ENCODE measurements at regions not wholly inside any gene's neighbourhood (a gene's known extent, or its start where the extent isn't known, plus 50 kb on each side); places are given as distances from the start of the nearest gene placed in this dataset.

DNA sequence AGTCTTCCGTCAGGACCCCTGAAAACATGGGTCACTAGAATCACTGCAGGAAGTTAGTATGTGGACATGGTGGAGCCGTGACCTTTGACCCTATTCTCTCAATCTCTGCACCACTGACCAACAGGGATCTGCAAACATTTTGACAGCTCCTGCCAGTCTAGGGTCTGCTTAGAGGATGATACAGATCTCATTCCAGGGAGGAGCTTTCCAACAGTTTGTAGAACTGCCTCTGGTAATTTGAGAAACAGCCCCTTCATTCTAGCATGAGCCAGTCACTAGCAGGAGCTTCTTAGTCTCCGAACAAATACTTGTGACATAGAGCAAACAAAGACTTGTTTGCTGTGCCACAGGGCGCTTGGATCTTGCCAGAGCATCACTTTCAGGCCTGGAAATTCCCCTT lies 270.3 kb upstream of the CFAP20DC start:
- Histone ChIP-seq H3K4me1 (ENCODE audit: control insufficient read depth in 5 of 5, insufficient read depth in 5 of 5, low read length in 5 of 5) (peaks cover 0 to 13% (median 0%) of the 10 kb centered on the region in 5 donors), H3K9me3 (ENCODE audit: control insufficient read depth in 5 of 5, low read length in 5 of 5) (no peaks in the 10 kb centered on the region), H3K36me3 (ENCODE audit: control insufficient read depth in 5 of 5, insufficient read depth in 5 of 5, low read length in 5 of 5) (no peaks in the 10 kb centered on the region), H3K27ac (ENCODE audit: low read depth, low read length) (no peak overlapping the region), H3K27me3 (ENCODE audit: control insufficient read depth in 5 of 5, insufficient read depth in 4 of 5, low read length in 5 of 5) (no peaks in the 10 kb centered on the region), H3K4me3 (ENCODE audit: low read depth in 1 of 5, low read length in 5 of 5) (no peak overlapping the region), H3K9ac (ENCODE audit: low read length in 5 of 5) (no peak overlapping the region)

DNA sequence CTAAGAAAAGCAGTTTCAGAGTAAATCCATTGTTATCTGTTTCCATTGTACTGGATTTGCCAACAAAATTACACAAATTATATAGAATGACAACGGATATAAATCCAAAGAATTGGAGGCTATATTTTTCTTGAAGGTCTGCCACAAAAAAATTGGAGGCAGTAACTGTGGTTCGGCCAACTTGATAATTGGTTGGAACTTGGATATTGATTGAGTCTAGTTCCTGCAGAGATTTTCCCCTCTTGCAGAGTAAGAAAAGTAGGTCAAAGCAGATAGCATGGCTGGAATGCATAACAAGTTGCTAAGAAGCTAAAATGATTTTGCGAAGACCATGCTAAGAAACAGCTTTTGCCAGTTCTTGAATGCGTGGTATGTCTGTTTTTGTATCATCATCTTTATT lies 269.6 kb upstream of the CFAP20DC start:
- no peaks in the 10 kb centered on the region for H3K36me3 ChIP-seq (ENCODE audit: control insufficient read depth in 5 of 5, insufficient read depth in 5 of 5, low read length in 5 of 5)
- H3K4me3 ChIP-seq (ENCODE audit: low read depth in 1 of 5, low read length in 5 of 5), result no peak overlapping the region

DNA sequence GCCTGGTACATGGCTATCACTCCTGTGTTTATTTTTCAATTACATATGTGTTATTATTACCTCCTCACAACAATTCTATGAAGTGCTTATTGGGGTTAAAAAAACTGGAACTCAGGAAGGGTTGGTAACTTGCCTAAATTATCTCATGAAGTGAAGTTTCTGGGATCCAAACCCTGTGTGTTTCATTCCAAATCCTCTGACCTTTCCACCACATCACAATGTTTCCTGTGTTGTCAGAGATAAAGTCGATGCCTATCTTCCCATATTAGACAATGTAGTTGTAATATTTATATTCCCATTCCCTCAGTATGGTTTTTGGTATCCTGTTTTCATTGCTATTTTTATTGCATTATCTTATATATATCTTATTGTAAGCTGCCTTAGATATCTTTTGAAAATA lies 269.1 kb upstream of the CFAP20DC start:
- Histone ChIP-seq H3K27ac (ENCODE audit: low read depth, low read length) (no peak overlapping the region), H3K9me3 (ENCODE audit: control insufficient read depth in 5 of 5, low read length in 5 of 5) (no peaks in the 10 kb centered on the region), H3K4me3 (ENCODE audit: low read depth in 1 of 5, low read length in 5 of 5) (no peak overlapping the region), H3K27me3 (ENCODE audit: control insufficient read depth in 5 of 5, insufficient read depth in 4 of 5, low read length in 5 of 5) (no peaks in the 10 kb centered on the region), H3K36me3 (ENCODE audit: control insufficient read depth in 5 of 5, insufficient read depth in 5 of 5, low read length in 5 of 5) (no peaks in the 10 kb centered on the region), H3K9ac (ENCODE audit: low read length in 5 of 5) (no peak overlapping the region), H3K4me1 (ENCODE audit: control insufficient read depth in 5 of 5, insufficient read depth in 5 of 5, low read length in 5 of 5) (peaks cover 0 to 13% (median 0%) of the 10 kb centered on the region in 5 donors)

More for the DNA sequence above, 269.6 kb upstream of the CFAP20DC start:
- Histone ChIP-seq H3K27me3 (ENCODE audit: control insufficient read depth in 5 of 5, insufficient read depth in 4 of 5, low read length in 5 of 5) (no peaks in the 10 kb centered on the region), H3K9ac (ENCODE audit: low read length in 5 of 5) (no peak overlapping the region), H3K9me3 (ENCODE audit: control insufficient read depth in 5 of 5, low read length in 5 of 5) (no peaks in the 10 kb centered on the region), H3K4me1 (ENCODE audit: control insufficient read depth in 5 of 5, insufficient read depth in 5 of 5, low read length in 5 of 5) (peaks cover 0 to 13% (median 0%) of the 10 kb centered on the region in 5 donors), H3K27ac (ENCODE audit: low read depth, low read length) (no peak overlapping the region)

DNA sequence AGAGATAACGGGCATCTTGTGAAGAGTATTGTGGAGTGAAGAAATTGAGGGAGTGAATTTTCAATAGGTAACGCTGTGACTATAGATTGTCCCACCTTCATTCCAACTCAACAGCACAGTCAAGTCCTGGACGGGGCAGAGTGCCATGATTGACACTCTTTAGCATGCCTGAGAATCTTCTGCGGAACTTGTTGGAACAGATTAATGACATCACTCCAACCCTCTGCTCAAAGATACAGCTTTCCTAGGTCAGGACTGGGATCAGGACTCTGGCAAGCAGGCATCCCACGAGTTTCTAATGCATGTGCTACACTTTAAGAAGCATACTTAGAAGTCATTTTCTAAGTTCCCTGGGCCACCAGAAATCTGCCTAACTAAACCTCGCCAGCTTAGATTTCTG lies 267.6 kb upstream of the CFAP20DC start:
- Histone ChIP-seq H3K9ac (ENCODE audit: low read length in 5 of 5) (no peak overlapping the region), H3K27me3 (ENCODE audit: control insufficient read depth in 5 of 5, insufficient read depth in 4 of 5, low read length in 5 of 5) (no peaks in the 10 kb centered on the region), H3K27ac (ENCODE audit: low read depth, low read length) (no peak overlapping the region), H3K4me1 (ENCODE audit: control insufficient read depth in 5 of 5, insufficient read depth in 5 of 5, low read length in 5 of 5) (peaks cover 0 to 13% (median 0%) of the 10 kb centered on the region in 5 donors), H3K36me3 (ENCODE audit: control insufficient read depth in 5 of 5, insufficient read depth in 5 of 5, low read length in 5 of 5) (no peaks in the 10 kb centered on the region), H3K9me3 (ENCODE audit: control insufficient read depth in 5 of 5, low read length in 5 of 5) (no peaks in the 10 kb centered on the region), H3K4me3 (ENCODE audit: low read depth in 1 of 5, low read length in 5 of 5) (no peak overlapping the region)

DNA sequence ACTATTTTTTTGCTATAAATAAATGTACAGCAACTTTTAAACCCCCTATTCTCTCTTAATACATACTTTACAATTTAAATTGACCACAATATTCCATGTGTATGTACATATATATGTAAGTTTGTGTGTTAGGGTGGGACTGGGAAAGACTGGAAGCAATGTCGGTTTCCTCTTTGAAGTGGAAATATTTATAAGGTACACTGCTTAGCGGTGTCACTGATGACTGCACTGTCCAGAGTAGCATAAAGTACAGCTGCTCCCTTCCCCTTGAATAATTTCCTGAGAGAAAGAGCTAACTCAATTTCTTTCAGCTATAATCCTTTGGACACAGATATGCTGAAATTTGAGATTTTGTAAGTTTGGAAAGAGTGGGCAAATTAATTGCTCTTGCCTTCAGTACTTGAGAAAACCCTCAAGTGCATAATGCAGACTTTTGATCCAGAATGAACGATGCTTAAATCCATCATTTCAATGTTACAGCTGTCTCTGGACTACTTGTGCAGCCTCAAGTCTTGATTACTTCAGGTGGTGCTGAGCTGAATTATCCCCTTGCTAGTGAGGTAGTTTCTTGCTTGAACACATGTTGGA lies 267.0 kb upstream of the CFAP20DC start:
- Histone ChIP-seq H3K9me3 (ENCODE audit: control insufficient read depth in 5 of 5, low read length in 5 of 5) (no peaks in the 10 kb centered on the region), H3K9ac (ENCODE audit: low read length in 5 of 5) (no peak overlapping the region), H3K4me1 (ENCODE audit: control insufficient read depth in 5 of 5, insufficient read depth in 5 of 5, low read length in 5 of 5) (peaks cover 0 to 13% (median 0%) of the 10 kb centered on the region in 5 donors), H3K27me3 (ENCODE audit: control insufficient read depth in 5 of 5, insufficient read depth in 4 of 5, low read length in 5 of 5) (no peaks in the 10 kb centered on the region), H3K36me3 (ENCODE audit: control insufficient read depth in 5 of 5, insufficient read depth in 5 of 5, low read length in 5 of 5) (no peaks in the 10 kb centered on the region), H3K27ac (ENCODE audit: low read depth, low read length) (no peak overlapping the region), H3K4me3 (ENCODE audit: low read depth in 1 of 5, low read length in 5 of 5) (no peak overlapping the region)

DNA sequence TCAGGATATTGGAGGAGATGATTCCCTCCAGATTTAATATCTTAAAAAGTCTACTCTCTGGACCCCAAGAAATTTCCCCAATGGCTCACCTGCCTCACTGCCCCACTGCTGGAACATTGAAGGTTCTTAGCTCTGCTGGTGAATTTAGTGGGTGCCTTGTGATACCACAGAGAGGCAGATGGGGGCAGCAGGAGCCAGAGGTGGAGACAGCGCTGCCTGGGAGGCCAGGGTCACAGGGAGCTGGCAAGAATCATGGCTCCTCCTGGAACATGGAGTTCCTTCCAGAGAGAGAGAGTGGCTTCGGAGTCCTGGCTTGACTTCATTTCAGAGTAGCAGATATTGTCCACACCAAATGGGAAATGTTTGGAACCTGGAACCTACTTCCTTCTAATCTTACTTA lies 263.5 kb upstream of the CFAP20DC start:
- Histone ChIP-seq H3K9me3 (ENCODE audit: control insufficient read depth in 5 of 5, low read length in 5 of 5) (no peaks in the 10 kb centered on the region), H3K27ac (ENCODE audit: low read depth, low read length) (no peak overlapping the region), H3K27me3 (ENCODE audit: control insufficient read depth in 5 of 5, insufficient read depth in 4 of 5, low read length in 5 of 5) (no peaks in the 10 kb centered on the region), H3K4me1 (ENCODE audit: control insufficient read depth in 5 of 5, insufficient read depth in 5 of 5, low read length in 5 of 5) (no peaks in the 10 kb centered on the region), H3K36me3 (ENCODE audit: control insufficient read depth in 5 of 5, insufficient read depth in 5 of 5, low read length in 5 of 5) (no peaks in the 10 kb centered on the region), H3K4me3 (ENCODE audit: low read depth in 1 of 5, low read length in 5 of 5) (no peak overlapping the region), H3K9ac (ENCODE audit: low read length in 5 of 5) (no peak overlapping the region)

DNA sequence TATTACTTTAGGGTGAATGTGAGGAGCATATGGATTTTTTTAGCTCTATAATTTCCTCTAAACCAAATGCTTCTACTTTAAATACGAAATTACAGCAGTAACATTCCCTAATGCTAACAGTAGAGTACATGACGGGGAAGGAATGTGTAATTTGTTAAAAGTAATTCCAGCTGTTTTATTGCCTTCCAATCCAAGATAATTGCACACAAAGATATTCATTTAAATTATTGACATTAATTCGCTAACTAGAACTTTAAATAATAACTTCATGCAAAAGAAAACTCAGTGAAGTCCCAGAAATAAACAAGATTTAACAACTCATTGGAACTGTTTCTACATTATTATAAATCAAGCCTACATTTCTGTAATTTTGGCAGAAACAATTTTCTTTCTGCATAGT lies 261.4 kb upstream of the CFAP20DC start:
- H3K36me3 ChIP-seq (ENCODE audit: control insufficient read depth in 5 of 5, insufficient read depth in 5 of 5, low read length in 5 of 5), result no peaks in the 10 kb centered on the region
- H3K9me3 ChIP-seq (ENCODE audit: control insufficient read depth in 5 of 5, low read length in 5 of 5), result no peaks in the 10 kb centered on the region
- H3K27ac ChIP-seq (ENCODE audit: low read depth, low read length), result no peak overlapping the region
- H3K4me1 ChIP-seq (ENCODE audit: control insufficient read depth in 5 of 5, insufficient read depth in 5 of 5, low read length in 5 of 5), result no peaks in the 10 kb centered on the region
- H3K4me3 ChIP-seq (ENCODE audit: low read depth in 1 of 5, low read length in 5 of 5), result no peak overlapping the region
- no peaks in the 10 kb centered on the region for H3K27me3 ChIP-seq (ENCODE audit: control insufficient read depth in 5 of 5, insufficient read depth in 4 of 5, low read length in 5 of 5)
- H3K9ac ChIP-seq (ENCODE audit: low read length in 5 of 5), result no peak overlapping the region

DNA sequence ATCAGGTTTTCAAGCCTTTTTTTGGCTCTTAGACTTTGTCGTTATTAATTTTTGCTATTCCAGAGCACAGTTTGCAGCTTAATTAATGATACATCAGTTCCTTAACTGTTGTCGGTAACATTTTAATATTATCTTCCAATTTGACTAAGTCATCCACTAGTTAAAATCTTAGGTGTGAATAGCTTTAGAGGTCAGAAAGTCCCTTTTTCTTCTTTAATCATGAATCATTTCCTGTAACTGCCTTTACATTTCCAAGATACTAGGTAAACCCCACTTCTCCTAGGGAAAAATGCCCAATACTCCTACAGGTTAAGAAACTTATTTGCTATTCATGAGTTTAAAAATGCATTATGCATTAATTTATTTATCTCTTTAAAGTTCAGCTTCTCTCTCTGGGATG lies 260.9 kb upstream of the CFAP20DC start:
- Histone ChIP-seq H3K4me3 (ENCODE audit: low read depth in 1 of 5, low read length in 5 of 5) (no peak overlapping the region), H3K9ac (ENCODE audit: low read length in 5 of 5) (no peak overlapping the region), H3K27ac (ENCODE audit: low read depth, low read length) (no peak overlapping the region), H3K4me1 (ENCODE audit: control insufficient read depth in 5 of 5, insufficient read depth in 5 of 5, low read length in 5 of 5) (no peaks in the 10 kb centered on the region), H3K36me3 (ENCODE audit: control insufficient read depth in 5 of 5, insufficient read depth in 5 of 5, low read length in 5 of 5) (no peaks in the 10 kb centered on the region), H3K27me3 (ENCODE audit: control insufficient read depth in 5 of 5, insufficient read depth in 4 of 5, low read length in 5 of 5) (no peaks in the 10 kb centered on the region), H3K9me3 (ENCODE audit: control insufficient read depth in 5 of 5, low read length in 5 of 5) (no peaks in the 10 kb centered on the region)

DNA sequence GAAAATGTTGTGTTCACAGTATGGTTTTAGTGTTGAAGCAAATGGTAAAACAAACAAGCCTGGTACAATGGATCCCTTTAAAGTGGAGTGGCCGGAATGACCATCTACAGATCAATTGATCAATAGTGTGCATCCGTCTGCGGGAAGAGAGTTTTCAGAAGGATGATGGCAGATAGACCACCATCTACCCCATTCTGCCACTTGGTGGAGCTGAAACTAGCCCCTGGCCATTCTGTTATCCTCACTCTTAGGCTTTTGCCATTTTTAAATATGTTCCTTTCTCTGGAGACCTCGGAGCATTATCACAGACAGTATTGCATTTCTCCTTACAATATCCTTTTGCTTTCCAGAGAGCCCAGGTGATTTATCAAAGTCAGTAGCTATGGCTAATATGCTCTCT lies 258.9 kb upstream of the CFAP20DC start:
- Histone ChIP-seq H3K9ac (ENCODE audit: low read length in 5 of 5) (no peak overlapping the region), H3K27ac (ENCODE audit: low read depth, low read length) (no peak overlapping the region), H3K9me3 (ENCODE audit: control insufficient read depth in 5 of 5, low read length in 5 of 5) (no peaks in the 10 kb centered on the region), H3K36me3 (ENCODE audit: control insufficient read depth in 5 of 5, insufficient read depth in 5 of 5, low read length in 5 of 5) (no peaks in the 10 kb centered on the region), H3K4me1 (ENCODE audit: control insufficient read depth in 5 of 5, insufficient read depth in 5 of 5, low read length in 5 of 5) (no peaks in the 10 kb centered on the region), H3K27me3 (ENCODE audit: control insufficient read depth in 5 of 5, insufficient read depth in 4 of 5, low read length in 5 of 5) (no peaks in the 10 kb centered on the region), H3K4me3 (ENCODE audit: low read depth in 1 of 5, low read length in 5 of 5) (no peak overlapping the region)

DNA sequence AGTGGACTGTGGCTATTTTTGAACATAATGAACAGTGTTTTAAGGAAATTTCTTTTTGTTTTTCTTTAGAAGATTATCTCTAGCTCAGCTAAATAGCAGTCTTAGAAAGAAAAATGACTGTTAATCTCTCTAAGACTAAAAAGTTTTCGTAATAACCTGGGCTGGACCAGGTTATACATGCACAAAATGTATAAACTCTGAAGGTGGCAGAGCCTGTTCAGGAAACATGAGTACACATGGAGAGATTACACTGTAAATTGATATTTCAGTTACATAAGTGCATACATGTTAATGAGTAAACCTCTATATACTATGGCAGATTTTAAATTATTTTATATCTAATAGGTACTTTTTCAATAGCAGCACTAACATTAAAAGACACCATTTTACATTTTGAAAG lies 258.2 kb upstream of the CFAP20DC start:
- Histone ChIP-seq H3K4me3 (ENCODE audit: low read depth in 1 of 5, low read length in 5 of 5) (no peak overlapping the region), H3K9ac (ENCODE audit: low read length in 5 of 5) (no peak overlapping the region), H3K9me3 (ENCODE audit: control insufficient read depth in 5 of 5, low read length in 5 of 5) (no peaks in the 10 kb centered on the region), H3K4me1 (ENCODE audit: control insufficient read depth in 5 of 5, insufficient read depth in 5 of 5, low read length in 5 of 5) (no peaks in the 10 kb centered on the region), H3K27me3 (ENCODE audit: control insufficient read depth in 5 of 5, insufficient read depth in 4 of 5, low read length in 5 of 5) (no peaks in the 10 kb centered on the region), H3K36me3 (ENCODE audit: control insufficient read depth in 5 of 5, insufficient read depth in 5 of 5, low read length in 5 of 5) (no peaks in the 10 kb centered on the region), H3K27ac (ENCODE audit: low read depth, low read length) (no peak overlapping the region)

DNA sequence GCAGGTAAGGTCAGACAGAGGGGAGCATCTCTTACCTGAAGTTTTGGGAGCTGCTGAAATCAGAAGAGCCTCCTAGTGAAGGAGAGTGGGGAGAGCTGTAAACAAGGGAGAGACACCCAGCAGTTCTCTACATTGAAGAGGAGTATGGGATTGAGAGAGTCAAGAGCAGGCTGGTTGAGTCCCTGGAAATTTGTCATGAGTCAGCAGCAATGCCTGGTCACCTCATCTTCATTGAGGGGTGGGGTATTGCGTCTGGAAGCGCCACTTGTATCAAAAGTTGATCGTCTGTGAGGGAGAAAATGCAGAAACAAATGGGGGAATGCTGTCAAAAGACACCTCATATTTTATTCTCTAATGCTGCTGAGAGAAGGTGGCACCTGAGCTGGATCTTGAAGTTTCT lies 256.6 kb upstream of the CFAP20DC start:
- Histone ChIP-seq H3K4me3 (ENCODE audit: low read depth in 1 of 5, low read length in 5 of 5) (no peak overlapping the region), H3K27ac (ENCODE audit: low read depth, low read length) (no peak overlapping the region), H3K4me1 (ENCODE audit: control insufficient read depth in 5 of 5, insufficient read depth in 5 of 5, low read length in 5 of 5) (no peaks in the 10 kb centered on the region), H3K36me3 (ENCODE audit: control insufficient read depth in 5 of 5, insufficient read depth in 5 of 5, low read length in 5 of 5) (no peaks in the 10 kb centered on the region), H3K9me3 (ENCODE audit: control insufficient read depth in 5 of 5, low read length in 5 of 5) (no peaks in the 10 kb centered on the region), H3K27me3 (ENCODE audit: control insufficient read depth in 5 of 5, insufficient read depth in 4 of 5, low read length in 5 of 5) (no peaks in the 10 kb centered on the region), H3K9ac (ENCODE audit: low read length in 5 of 5) (no peak overlapping the region)
